ENCODE measurements at regions not wholly inside any gene's neighbourhood (a gene's known extent, or its start where the extent isn't known, plus 50 kb on each side); places are given as distances from the start of the nearest gene placed in this dataset.

DNA sequence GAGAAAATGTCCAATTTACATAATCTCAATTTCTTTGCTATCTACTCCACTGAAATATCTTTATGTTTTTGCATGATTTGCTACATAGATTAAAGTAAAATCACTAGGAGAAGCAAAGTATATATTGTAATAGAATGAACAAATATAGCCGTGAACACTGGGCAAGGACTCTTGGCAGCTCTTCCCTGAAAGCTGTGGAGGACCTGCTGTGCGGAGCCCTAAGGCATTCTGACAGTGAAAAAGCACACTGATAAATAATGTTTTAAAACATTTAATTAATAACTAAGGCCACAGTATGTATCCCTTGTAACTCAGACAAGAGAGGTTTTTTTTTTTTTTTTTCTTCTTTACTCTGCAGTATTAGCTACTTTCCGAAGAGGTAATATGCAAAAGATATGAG lies 256.1 kb upstream of the DPYD start:
- intact Hi-C loops (cut with micrococcal nuclease) = loop anchor here (2.0 kb wide), 1 partner anchor 154 kb away; no protein-coding TSS in a partner anchor
- Histone ChIP-seq H3K27ac (ENCODE audit: low read length) (no peak overlapping the region), H3K4me2 (ENCODE audit: low read length) (no peak overlapping the region), H3K9ac (ENCODE audit: low read length) (no peak overlapping the region), H3K4me3 (ENCODE audit: low read length) (no peak overlapping the region), H3K9me2 (replicated peaks; ENCODE audit: low read length) (no peaks in the 10 kb centered on the region; the same call in 1 of the 2 replicates), H4K20me1 (ENCODE audit: low read length) (no peaks in the 10 kb centered on the region), H3K79me2 (ENCODE audit: low read length) (no peaks in the 10 kb centered on the region), H3K27me3 (ENCODE audit: low read length) (no peaks in the 10 kb centered on the region), H3K36me3 (ENCODE audit: low read depth, low read length) (no peaks in the 10 kb centered on the region), H3K4me1 (ENCODE audit: insufficient read depth, low read length) (0 out of 2 replicates have a peak, but pooled peaks cover 4% of the 10 kb centered on the region), H3F3A (ENCODE audit: low read length, unreplicated experiment) (no peaks in the 10 kb centered on the region), H3K9me3 (ENCODE audit: low read length) (no peaks in the 10 kb centered on the region), H2AFZ (ENCODE audit: low read length) (no peak overlapping the region)
- DNase-seq (no peak), ATAC-seq (peak; percentile 23; the same call in 1 of the 2 replicates)
- ChIA-PET POLR2A (ENCODE audit: unreplicated experiment) (no interaction called here), CTCF (no interaction called here)
- no TSS peak for BruUV-seq (replicated peaks)
- TF ChIP-seq EZH2 (IDR thresholded peaks at IDR 0.05; ENCODE audit: low read length, unreplicated experiment) (no peak), EZH2phosphoT487 (IDR thresholded peaks at IDR 0.05; ENCODE audit: borderline replicate concordance, low read length) (no peak)
- TF ChIP-seq, protein P1, sequence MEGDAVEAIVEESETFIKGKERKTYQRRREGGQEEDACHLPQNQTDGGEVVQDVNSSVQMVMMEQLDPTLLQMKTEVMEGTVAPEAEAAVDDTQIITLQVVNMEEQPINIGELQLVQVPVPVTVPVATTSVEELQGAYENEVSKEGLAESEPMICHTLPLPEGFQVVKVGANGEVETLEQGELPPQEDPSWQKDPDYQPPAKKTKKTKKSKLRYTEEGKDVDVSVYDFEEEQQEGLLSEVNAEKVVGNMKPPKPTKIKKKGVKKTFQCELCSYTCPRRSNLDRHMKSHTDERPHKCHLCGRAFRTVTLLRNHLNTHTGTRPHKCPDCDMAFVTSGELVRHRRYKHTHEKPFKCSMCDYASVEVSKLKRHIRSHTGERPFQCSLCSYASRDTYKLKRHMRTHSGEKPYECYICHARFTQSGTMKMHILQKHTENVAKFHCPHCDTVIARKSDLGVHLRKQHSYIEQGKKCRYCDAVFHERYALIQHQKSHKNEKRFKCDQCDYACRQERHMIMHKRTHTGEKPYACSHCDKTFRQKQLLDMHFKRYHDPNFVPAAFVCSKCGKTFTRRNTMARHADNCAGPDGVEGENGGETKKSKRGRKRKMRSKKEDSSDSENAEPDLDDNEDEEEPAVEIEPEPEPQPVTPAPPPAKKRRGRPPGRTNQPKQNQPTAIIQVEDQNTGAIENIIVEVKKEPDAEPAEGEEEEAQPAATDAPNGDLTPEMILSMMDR (conservative IDR thresholded peaks at IDR 0.05; ENCODE audit: low read depth, low read length) = no peak

GRCh38 chr1:98176414-98176813 lies 255.6 kb upstream of the DPYD start:
- TF ChIP-seq EZH2 (IDR thresholded peaks at IDR 0.05; ENCODE audit: low read length, unreplicated experiment) (no peak), EZH2phosphoT487 (IDR thresholded peaks at IDR 0.05; ENCODE audit: borderline replicate concordance, low read length) (no peak)
- TF ChIP-seq, protein P1 (conservative IDR thresholded peaks at IDR 0.05; ENCODE audit: low read depth, low read length) = no peak
- 0 out of 2 replicates have a peak, but pooled peaks cover 4% of the 10 kb centered on the region for H3K4me1 ChIP-seq (ENCODE audit: insufficient read depth, low read length)
- peak; percentile 25 for DNase-seq
- no peak overlapping the region for H3K9ac ChIP-seq (ENCODE audit: low read length)
- POLR2A ChIA-PET (ENCODE audit: unreplicated experiment) = no interaction called here
- no peak overlapping the region for H3K4me3 ChIP-seq (ENCODE audit: low read length)
- no peaks in the 10 kb centered on the region for H3K79me2 ChIP-seq (ENCODE audit: low read length)
- no peak overlapping the region for H2AFZ ChIP-seq (ENCODE audit: low read length)
- H3K4me2 ChIP-seq (ENCODE audit: low read length) = no peak overlapping the region
- H3K27me3 ChIP-seq (ENCODE audit: low read length) = no peaks in the 10 kb centered on the region
- CTCF ChIA-PET = no interaction called here
- H3K36me3 ChIP-seq (ENCODE audit: low read depth, low read length) = no peaks in the 10 kb centered on the region
- H3F3A ChIP-seq (ENCODE audit: low read length, unreplicated experiment) = no peaks in the 10 kb centered on the region
- no peaks in the 10 kb centered on the region; the same call in 1 of the 2 replicates for H3K9me2 ChIP-seq (replicated peaks; ENCODE audit: low read length)
- peak; percentile 94 for ATAC-seq
- H3K27ac ChIP-seq (ENCODE audit: low read length) = no peak overlapping the region
- intact Hi-C loops (cut with micrococcal nuclease) = loop anchor here (2.0 kb wide), 1 partner anchor 154 kb away; no protein-coding TSS in a partner anchor
- no peaks in the 10 kb centered on the region for H4K20me1 ChIP-seq (ENCODE audit: low read length)
- BruUV-seq (replicated peaks) = no TSS peak
- H3K9me3 ChIP-seq (ENCODE audit: low read length) = no peaks in the 10 kb centered on the region

DNA sequence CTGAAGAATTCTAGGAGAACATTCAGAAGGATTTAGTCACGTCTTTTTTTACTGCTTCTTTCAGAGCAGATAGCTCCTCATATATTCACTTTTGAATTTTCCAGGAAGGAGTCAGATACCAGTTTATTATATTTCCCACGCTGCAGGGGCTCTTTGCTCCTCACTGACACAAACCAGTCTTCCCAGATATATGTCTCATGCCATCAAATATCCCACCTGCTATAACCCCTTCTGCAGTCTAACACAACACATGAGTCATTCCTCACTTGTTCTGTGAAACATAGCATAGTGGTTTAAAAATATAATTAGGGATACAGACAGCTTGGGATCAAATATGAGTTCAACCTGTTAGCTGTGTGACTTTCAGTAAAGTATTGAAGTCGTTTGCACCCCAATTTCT lies 251.7 kb upstream of the DPYD start:
- ChIA-PET POLR2A (ENCODE audit: unreplicated experiment) (no interaction called here), CTCF (no interaction called here)

More for the DNA sequence above, 251.7 kb upstream of the DPYD start:
- H4K20me1 ChIP-seq (ENCODE audit: low read length) = no peaks in the 10 kb centered on the region
- no peak overlapping the region for H2AFZ ChIP-seq (ENCODE audit: low read length)
- no peak for ATAC-seq
- no peak overlapping the region for H3K4me2 ChIP-seq (ENCODE audit: low read length)
- H3K9me2 ChIP-seq (replicated peaks; ENCODE audit: low read length) = no peaks in the 10 kb centered on the region; the same call in 1 of the 2 replicates
- H3K27ac ChIP-seq (ENCODE audit: low read length) = no peak overlapping the region
- H3K4me1 ChIP-seq (ENCODE audit: insufficient read depth, low read length) = 0 out of 2 replicates have a peak, but pooled peaks cover 4% of the 10 kb centered on the region
- no peaks in the 10 kb centered on the region for H3K79me2 ChIP-seq (ENCODE audit: low read length)
- H3K27me3 ChIP-seq (ENCODE audit: low read length) = no peaks in the 10 kb centered on the region
- no peak overlapping the region for H3K9ac ChIP-seq (ENCODE audit: low read length)
- no peaks in the 10 kb centered on the region for H3F3A ChIP-seq (ENCODE audit: low read length, unreplicated experiment)
- no peaks in the 10 kb centered on the region for H3K36me3 ChIP-seq (ENCODE audit: low read depth, low read length)
- no TSS peak for BruUV-seq (replicated peaks)
- H3K9me3 ChIP-seq (ENCODE audit: low read length) = no peaks in the 10 kb centered on the region
- intact Hi-C loops (cut with micrococcal nuclease) = no loop called here
- TF ChIP-seq EZH2 (IDR thresholded peaks at IDR 0.05; ENCODE audit: low read length, unreplicated experiment) = no peak
- TF ChIP-seq, protein P1 (conservative IDR thresholded peaks at IDR 0.05; ENCODE audit: low read depth, low read length) = no peak
- TF ChIP-seq EZH2phosphoT487 (IDR thresholded peaks at IDR 0.05; ENCODE audit: borderline replicate concordance, low read length) = no peak
- no peak overlapping the region for H3K4me3 ChIP-seq (ENCODE audit: low read length)
- no peak for DNase-seq
